ENCODE measurements at regions not wholly inside any gene's neighbourhood (a gene's known extent, or its start where the extent isn't known, plus 50 kb on each side); places are given as distances from the start of the nearest gene placed in this dataset.

- no peak for DNase-seq (ENCODE audit: low spot score)
Observed at GRCh38 chr1:5423109-5423508, 569.1 kb downstream of the NPHP4 start.

- no peak for DNase-seq (ENCODE audit: low spot score)
Observed at GRCh38 chr1:5419501-5419900, 572.7 kb downstream of the NPHP4 start.

GRCh38 chr1:5416518-5416917 is 575.7 kb downstream of the NPHP4 start:
- no peak for DNase-seq (ENCODE audit: low spot score)

GRCh38 chr1:5415606-5416005 is 576.6 kb downstream of the NPHP4 start:
- DNase-seq (ENCODE audit: low spot score): no peak

- DNase-seq (ENCODE audit: low spot score): no peak
Observed at GRCh38 chr1:5410652-5411051, 581.6 kb downstream of the NPHP4 start.

GRCh38 chr1:5408401-5408800 is 583.8 kb downstream of the NPHP4 start:
- DNase-seq (ENCODE audit: low spot score): no peak

GRCh38 chr1:5405263-5405662 is 587.0 kb downstream of the NPHP4 start:
- DNase-seq (ENCODE audit: low spot score): no peak

GRCh38 chr1:5404412-5405203 is 587.6 kb downstream of the NPHP4 start:
- no peak for DNase-seq (ENCODE audit: low spot score)

GRCh38 chr1:5403935-5404334 is 588.3 kb downstream of the NPHP4 start:
- DNase-seq (ENCODE audit: low spot score): no peak

GRCh38 chr1:5402618-5403017 is 589.6 kb downstream of the NPHP4 start:
- DNase-seq (ENCODE audit: low spot score): no peak

GRCh38 chr1:5399771-5400170 is 592.5 kb downstream of the NPHP4 start:
- DNase-seq (ENCODE audit: low spot score): no peak

GRCh38 chr1:5396593-5396992 is 595.6 kb downstream of the NPHP4 start:
- DNase-seq (ENCODE audit: low spot score): no peak

GRCh38 chr1:5394111-5394510 is 598.1 kb downstream of the NPHP4 start:
- DNase-seq (ENCODE audit: low spot score): no peak

- no peak for DNase-seq (ENCODE audit: low spot score)
Observed at GRCh38 chr1:5393603-5394002, 598.6 kb downstream of the NPHP4 start.

GRCh38 chr1:5393146-5393545 is 599.1 kb downstream of the NPHP4 start:
- no peak for DNase-seq (ENCODE audit: low spot score)

GRCh38 chr1:5391725-5392124 is 600.5 kb downstream of the NPHP4 start:
- no peak for DNase-seq (ENCODE audit: low spot score)

- no peak for DNase-seq (ENCODE audit: low spot score)
Observed at GRCh38 chr1:5390504-5390903, 601.7 kb downstream of the NPHP4 start.

GRCh38 chr1:5389101-5389885 is 602.9 kb downstream of the NPHP4 start:
- no peak for DNase-seq (ENCODE audit: low spot score)

- no peak for DNase-seq (ENCODE audit: low spot score)
Observed at GRCh38 chr1:5388622-5389021, 603.6 kb downstream of the NPHP4 start.

GRCh38 chr1:5386371-5386770 is 605.9 kb downstream of the NPHP4 start:
- DNase-seq (ENCODE audit: low spot score): no peak

- no peak for DNase-seq (ENCODE audit: low spot score)
Observed at GRCh38 chr1:5385956-5386355, 606.3 kb downstream of the NPHP4 start.

GRCh38 chr1:5385096-5385799 is 607.0 kb downstream of the NPHP4 start:
- DNase-seq (ENCODE audit: low spot score): no peak

GRCh38 chr1:5381491-5381890 is 610.7 kb downstream of the NPHP4 start:
- DNase-seq (ENCODE audit: low spot score): no peak

Measured in hepatic stellate cell (primary cell).